GM18909 (cell line): ENCODE measurements at regions not wholly inside any gene's neighbourhood (a gene's known extent, or its start where the extent isn't known, plus 50 kb on each side); places are given as distances from the start of the nearest gene placed in this dataset.
"Not testable (repeated sequence)": the region's sequence is repeated elsewhere in the genome, so short reads cannot be mapped to it uniquely, and the experiment has no call there.

Experiments
- ATAC-seq: cut with Tn5 transposase; IDR thresholded peaks from one replicate; pipeline ENCODE4 v1.9.1; 2021; ENCODE audit warnings: mild to moderate bottlenecking; ENCODE audit not compliant: unreplicated experiment, poor library complexity

DNA sequence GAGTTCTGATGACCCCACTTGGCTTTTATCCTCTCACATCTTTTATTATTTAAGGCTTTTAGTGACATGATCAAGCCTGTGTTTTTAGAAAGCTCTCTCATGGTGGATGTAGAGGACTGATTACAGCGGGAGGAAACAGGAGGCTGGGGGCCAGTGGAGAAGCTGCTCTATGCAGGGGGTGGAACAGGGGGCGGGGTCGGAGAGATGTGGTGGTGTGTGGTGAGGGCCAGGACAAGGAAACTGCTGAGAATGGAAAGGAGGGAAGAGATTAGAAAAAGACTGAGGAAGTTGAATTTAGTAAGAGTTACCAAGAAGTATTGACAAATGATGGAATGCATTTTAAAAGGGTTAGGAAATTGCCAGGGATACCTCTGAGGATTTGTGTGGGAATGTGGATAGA, 292.2 kb downstream of the ZIC3 start:
- ATAC-seq = no peak

DNA sequence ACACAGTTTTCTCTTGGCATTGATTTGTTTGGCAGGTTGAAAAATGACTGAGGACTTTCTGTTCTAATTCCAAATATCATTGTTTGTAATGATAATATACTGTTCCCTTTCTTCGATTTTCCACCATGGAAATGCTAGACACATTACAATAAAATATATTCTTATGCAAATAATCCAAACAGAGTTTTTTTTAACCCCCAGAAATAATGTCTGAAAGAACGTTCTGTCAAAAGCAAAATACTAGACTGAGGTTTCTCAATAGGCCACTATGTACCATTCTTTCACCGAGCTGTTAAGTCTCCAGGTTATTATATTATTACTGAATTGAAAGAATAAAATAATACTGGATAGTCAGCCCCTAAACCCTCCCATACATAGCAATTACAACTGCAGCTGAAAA, 312.5 kb downstream of the ZIC3 start:
- ATAC-seq = no peak

- no peak for ATAC-seq
These were observed 317.0 kb downstream of the ZIC3 start for GRCh38 chrX:137882960-137883359.

DNA sequence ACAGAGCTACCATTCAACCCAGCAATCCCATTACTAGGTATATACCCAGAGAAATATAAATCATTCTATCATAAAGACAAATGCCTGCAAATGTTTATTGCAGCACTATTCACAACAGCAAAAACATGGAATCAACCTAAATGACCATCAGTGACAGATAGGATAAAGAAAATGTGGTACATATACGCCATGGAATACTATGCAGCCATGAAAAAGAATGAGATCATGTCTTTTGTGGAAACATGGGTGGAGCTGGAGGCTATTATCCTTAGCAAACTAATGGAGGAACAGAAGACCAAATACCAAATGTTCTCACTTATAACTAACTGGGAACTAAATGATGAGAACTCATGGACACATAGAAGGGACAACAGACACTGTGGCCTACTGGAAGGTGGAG, 318.9 kb downstream of the ZIC3 start:
- ATAC-seq = not testable (repeated sequence)

DNA sequence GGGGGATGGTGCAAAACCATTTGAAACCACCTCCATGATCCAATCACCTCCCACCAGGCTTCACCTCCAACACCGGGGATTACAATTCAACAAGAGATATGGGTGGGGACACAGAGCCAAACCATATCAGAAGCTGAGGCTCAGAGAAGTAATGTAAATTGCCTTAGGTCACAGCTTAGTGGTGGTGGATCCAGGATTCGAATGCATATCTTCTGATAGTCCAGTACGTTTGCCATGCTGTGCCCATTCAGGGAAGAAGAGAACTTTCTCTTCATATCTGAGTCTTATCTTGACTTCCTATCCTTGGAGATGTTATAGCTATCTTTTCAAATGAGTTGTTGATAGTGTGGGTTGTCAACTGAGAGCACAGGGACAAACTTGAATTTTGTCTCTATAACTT, 325.5 kb downstream of the ZIC3 start:
- no peak for ATAC-seq

DNA sequence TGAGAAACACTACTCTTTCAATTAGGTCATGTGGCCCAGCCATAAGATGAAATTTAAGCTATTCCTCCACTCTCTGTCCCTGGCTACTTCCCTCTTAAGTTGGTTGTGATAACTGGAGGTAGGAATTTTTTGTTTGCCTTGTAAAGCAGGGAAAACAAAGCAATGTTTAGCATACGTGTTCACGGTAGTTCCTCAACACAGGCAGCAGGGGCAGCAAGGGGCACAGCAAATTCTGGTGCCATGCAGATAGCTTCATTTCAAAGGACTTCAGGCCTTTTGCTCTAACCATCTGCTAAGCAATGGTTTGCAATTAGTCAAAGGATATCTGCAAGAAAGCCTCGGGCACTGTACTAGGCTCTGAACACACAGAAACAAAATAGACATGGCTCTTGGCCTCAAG, 330.2 kb downstream of the ZIC3 start:
- ATAC-seq = no peak

- no peak for ATAC-seq
These were observed 349.5 kb downstream of the ZIC3 start for GRCh38 chrX:137915466-137915865.

- no peak for ATAC-seq
These were observed 350.3 kb downstream of the ZIC3 start for GRCh38 chrX:137916090-137916746.

DNA sequence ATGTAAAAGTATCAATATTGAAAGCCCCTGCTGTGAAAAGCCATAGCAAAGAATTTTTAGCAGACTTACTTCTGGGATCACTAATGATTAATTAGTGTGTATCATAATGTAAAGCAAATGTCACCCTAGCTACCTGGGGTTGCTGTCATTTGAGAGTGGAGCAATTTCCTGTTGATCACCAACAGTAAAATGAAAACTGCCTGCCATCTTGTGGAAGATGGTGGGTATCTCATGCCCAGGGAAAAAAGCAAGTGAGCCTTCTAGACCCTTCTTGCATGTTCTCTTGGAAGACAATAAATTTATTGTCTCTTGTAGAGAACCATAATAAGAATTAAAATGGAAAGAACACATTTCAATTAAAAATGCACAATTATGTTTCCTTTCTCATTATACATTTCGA, 360.2 kb downstream of the ZIC3 start:
- ATAC-seq = no peak

- ATAC-seq = no peak
These were observed 364.0 kb downstream of the ZIC3 start for GRCh38 chrX:137929951-137930350.

DNA sequence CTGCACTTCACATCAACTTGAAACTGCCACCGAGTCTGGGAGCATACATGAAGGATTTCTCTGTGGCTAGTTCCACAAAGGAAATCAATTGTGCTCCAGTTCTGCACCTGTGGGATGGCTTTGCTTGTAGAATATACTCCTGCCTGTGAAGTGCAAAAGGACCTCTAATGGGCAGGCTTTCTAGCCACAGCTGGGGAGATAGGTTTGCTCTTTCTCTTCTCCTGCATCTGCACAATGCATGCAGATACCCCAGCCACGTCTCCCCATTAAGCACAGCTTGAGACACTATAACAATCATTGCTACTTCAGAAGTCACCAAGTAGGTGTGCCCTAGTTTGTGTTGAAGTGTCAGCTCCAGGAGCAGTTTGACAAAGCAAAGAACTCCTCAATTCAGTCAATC, 364.6 kb downstream of the ZIC3 start:
- ATAC-seq = no peak

- ATAC-seq = not testable (repeated sequence)
These were observed 368.3 kb downstream of the ZIC3 start for GRCh38 chrX:137934214-137934613.

DNA sequence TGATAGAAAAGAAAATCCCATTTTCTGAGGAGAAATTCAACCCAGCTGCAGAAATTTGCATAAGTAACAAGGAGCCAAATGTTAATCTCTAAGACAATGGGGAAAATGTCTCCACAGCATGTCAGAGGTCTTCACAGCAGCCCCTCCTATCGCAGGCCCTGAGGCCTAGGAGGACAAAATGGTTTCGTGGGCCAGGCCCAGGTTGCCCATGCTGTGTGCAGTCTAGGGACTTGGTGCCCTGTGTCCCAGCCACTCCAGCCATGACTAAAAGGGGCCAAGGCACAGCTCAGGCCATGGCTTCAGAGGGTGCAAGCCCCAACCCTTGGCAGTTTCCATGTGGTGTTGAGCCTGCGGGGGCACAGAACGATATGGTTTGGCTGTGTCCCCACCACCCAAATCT, 369.0 kb downstream of the ZIC3 start:
- ATAC-seq = not testable (repeated sequence)

DNA sequence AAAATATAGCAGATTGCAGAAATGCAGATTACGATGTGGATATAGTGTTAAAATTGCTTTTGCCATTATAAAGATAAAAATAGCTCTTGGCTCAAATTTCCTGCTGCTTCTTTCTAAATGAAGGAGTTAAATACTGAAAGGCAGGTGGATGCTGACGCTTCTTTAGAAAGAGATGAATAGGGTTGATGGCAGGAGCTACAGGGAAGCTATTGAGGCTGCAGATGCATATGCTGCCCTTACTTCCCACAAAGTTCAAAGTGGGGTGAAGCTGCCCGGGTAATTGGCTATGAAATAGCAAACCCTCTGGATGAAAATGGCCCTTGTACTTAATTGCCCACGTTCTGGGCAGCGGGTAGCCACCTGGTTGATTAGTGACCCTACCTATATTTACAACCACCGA, 379.5 kb downstream of the ZIC3 start:
- ATAC-seq = no peak

- no peak for ATAC-seq
These were observed 403.3 kb downstream of the ZIC3 start for GRCh38 chrX:137969191-137969590.

DNA sequence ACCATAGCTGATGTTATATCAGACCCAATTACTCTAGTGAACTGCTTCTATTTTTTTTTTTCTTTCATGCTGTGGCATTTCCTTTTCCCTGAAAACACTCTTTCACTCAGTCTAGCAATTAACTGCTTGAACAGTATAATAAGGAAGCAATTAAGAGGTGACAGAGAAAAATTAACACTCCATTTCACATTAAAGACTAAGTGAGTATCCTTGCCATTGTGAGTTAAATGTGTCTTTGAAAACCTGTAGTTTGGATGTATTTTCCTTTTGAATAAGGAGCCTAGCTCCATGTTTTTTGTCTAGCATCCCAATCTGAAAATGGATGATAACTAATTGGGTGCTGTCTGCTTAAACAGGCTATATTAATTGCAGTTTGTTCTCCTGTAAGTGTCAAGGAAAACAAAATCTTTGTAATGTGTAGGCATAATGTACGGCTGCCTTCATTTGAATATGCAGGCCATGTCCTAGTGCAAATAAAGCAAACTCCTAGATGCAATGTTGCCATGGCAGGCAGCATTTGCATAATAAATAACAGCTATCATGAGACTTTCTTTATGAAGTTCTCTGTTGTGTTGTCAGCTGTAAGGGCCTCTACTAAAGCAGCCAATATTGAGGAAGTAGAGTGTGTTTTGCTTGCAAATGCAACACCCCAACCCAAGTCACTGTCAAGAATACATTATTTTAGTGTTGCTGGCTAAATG, 416.7 kb downstream of the ZIC3 start:
- no peak for ATAC-seq

- no peak for ATAC-seq
These were observed 422.5 kb downstream of the ZIC3 start for GRCh38 chrX:137988470-137988869.

DNA sequence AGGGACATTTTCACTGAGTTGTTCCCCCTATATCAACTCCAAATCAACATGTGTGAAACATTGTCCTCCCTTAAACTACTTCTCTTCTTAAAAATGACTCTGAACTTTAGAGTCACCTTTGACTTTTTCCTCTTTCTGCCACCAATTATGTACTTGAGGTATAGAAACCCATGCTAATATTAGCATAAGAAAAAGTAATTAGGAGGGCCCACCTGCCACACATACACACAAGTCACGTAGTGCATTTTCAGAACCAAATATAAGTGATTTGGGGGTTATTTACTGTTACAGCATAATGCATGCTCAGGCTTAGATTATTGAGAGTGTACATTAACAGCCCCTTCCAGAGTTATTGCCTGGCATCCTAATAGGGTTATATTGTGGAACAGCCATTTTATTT, 432.7 kb downstream of the ZIC3 start:
- ATAC-seq = no peak

DNA sequence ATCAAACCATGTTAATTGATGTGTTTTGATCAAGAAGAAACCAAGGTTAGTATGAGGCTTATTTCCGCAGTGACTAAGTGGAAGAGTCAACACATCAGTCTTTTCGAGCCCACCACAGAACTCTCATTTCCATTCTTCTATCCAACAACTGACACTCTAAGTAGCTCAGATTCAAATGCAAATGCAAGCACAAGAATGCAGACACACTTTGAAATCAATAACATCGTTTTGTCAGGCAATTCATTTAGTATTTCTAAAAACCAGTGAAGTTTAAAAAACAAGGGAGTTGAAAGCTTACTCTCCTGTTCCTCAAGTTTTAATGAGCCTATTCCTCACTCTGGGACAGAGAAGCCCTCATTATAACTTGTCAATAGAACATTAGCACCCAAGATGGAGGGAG, 433.1 kb downstream of the ZIC3 start:
- ATAC-seq = no peak

DNA sequence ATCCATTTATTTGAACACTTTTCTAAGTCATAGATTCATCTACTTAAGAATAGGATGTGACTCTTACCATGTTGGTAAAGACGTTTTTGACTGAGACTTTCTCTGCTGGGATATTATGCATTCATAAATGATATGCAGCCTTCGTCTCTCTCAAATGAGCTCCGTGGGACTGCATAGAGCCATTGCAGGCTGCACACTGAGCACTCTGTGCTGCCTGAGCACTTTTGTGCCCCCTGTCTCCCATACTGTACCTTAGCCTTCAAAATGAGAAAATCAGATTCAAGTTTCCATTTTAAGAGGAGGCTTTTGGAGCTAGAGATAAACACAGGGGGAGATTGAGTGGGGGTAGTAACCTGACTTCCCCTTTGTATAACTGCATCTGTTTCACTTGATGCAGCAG, 433.6 kb downstream of the ZIC3 start:
- no peak for ATAC-seq

DNA sequence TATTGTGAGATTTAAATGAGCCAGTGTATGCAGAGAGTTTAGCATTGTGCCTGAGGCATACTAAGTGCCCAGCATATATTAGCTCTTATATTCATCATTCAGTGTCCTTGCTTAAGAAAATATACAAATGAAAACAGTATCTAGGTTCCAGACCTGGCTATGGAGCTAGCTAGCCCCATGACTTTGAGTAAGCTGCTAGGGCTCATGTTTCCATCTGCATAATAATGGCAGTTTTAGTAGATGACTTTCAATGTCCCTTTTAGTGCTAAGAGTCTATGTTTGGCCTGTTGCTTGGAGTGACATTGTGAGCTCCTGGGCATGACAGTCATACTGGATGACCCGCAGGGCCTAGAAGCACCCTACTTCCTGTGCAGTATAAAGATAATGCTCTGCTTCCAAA, 435.3 kb downstream of the ZIC3 start:
- ATAC-seq = no peak

DNA sequence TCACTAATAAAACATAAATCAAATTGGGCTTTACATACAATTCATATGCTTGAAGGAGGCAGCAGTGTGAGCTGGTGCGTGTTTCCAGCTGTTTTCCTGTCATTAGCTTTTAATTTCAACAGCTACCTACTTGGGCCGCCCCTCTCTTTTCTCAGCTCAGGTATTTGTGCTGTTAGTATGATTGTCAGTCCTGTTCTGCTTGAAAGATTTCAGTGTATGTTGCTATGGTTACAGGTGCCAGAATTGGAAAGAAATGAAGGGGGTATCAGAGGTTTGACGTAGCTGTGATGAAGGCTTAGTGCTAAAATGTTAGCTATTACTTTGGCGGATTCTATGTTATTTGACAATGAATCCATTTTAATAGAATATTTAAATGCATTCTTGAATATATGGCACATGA, 440.3 kb downstream of the ZIC3 start:
- no peak for ATAC-seq
